ENCODE measurements at regions not wholly inside any gene's neighbourhood (a gene's known extent, or its start where the extent isn't known, plus 50 kb on each side); places are given as distances from the start of the nearest gene placed in this dataset.

DNA sequence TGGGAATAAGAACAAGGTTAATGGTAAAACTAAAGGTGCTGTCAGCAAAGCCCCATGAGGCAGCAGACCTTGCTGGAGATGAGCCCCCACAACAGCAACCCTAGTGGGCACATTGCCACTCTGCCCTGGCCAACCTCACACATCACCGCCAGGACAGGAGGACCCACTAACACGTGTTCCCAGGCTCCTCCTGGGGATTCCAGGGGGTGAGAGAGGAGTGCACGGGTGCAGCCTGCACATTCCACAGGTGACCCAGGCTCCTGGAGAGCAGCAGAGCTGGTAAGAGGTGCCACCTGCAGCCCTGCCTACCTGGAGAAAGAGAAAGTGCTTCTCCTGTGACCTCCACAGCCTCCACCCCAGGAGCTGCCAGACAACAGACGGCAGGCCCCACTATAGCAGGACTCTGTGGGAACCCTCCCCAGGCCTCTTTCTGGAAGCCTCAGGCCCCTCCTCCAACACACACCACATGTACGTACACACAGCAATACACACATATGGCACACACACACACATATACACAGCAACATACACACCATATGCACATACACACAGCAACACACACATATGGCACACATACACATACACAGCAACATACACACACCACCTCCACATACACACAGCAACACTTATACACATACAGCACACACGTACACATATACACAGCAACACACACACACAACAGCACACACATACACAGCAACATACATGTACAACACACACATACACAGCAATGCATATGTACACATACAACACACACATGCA lies 187.1 kb downstream of the GLI2 start:
- TF ChIP-seq, protein P1, sequence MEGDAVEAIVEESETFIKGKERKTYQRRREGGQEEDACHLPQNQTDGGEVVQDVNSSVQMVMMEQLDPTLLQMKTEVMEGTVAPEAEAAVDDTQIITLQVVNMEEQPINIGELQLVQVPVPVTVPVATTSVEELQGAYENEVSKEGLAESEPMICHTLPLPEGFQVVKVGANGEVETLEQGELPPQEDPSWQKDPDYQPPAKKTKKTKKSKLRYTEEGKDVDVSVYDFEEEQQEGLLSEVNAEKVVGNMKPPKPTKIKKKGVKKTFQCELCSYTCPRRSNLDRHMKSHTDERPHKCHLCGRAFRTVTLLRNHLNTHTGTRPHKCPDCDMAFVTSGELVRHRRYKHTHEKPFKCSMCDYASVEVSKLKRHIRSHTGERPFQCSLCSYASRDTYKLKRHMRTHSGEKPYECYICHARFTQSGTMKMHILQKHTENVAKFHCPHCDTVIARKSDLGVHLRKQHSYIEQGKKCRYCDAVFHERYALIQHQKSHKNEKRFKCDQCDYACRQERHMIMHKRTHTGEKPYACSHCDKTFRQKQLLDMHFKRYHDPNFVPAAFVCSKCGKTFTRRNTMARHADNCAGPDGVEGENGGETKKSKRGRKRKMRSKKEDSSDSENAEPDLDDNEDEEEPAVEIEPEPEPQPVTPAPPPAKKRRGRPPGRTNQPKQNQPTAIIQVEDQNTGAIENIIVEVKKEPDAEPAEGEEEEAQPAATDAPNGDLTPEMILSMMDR (IDR thresholded peaks at IDR 0.05): no peak
- no peak for TF ChIP-seq POLR2A (IDR thresholded peaks at IDR 0.05)
- TF ChIP-seq EP300 (IDR thresholded peaks at IDR 0.05; ENCODE audit: low read depth): no peak
